HUES64 (cell line): ENCODE measurements at regions not wholly inside any gene's neighbourhood (a gene's known extent, or its start where the extent isn't known, plus 50 kb on each side); places are given as distances from the start of the nearest gene placed in this dataset.

Source experiments
- H3K27ac ChIP-seq: 2 replicates; pipeline ENCODE4 v1.7.0; 2013; ENCODE audit warnings: low read depth, low read length, inconsistent platforms
- H3K27me3 ChIP-seq: 2 replicates; pipeline ENCODE4 v1.6.1; 2013; ENCODE audit warnings: mild to moderate bottlenecking, low read length; ENCODE audit not compliant: insufficient read depth
- H3K36me3 ChIP-seq: 2 replicates; pipeline ENCODE4 v1.6.1; 2013; ENCODE audit warnings: mild to moderate bottlenecking, low read length; ENCODE audit not compliant: insufficient read depth
- H3K4me1 ChIP-seq: 2 replicates; pipeline ENCODE4 v1.6.1; 2013; ENCODE audit warnings: mild to moderate bottlenecking, low read length, moderate library complexity; ENCODE audit not compliant: insufficient read depth
- H3K4me3 ChIP-seq: 2 replicates; pipeline ENCODE4 v1.5.1; 2013; ENCODE audit warnings: mild to moderate bottlenecking, low read length, moderate library complexity
- H3K9ac ChIP-seq: 2 replicates; pipeline ENCODE4 v1.6.1; 2013; ENCODE audit warnings: mild to moderate bottlenecking, low read depth, low read length
- H3K9me3 ChIP-seq: 2 replicates; pipeline ENCODE4 v1.6.1; 2013; ENCODE audit warnings: low read depth, low read length; ENCODE audit not compliant: insufficient read depth
- WGBS: fragments of 150-250, 120-280 bp; methylation state at CpG from one replicate; pipeline ENCODE4 v1.1.7; 2013; ENCODE audit warnings: missing lambda C conversion rate; 5-methylcytosine and 5-hydroxymethylcytosine counted together

- Histone ChIP-seq H3K9ac (no peak overlapping the region), H3K4me1 (no peaks in the 10 kb centered on the region), H3K4me3 (no peak overlapping the region)
Measured at GRCh38 chr20:19003366-19004336, 190.1 kb downstream of the SCP2D1 start.

GRCh38 chr20:19004975-19005374 lies 191.4 kb downstream of the SCP2D1 start:
- 90% methylated on average over 6 of the region's 6 CpGs for WGBS
- H3K4me1 ChIP-seq = no peaks in the 10 kb centered on the region
- no peaks in the 10 kb centered on the region for H3K36me3 ChIP-seq
- H3K27ac ChIP-seq = no peak overlapping the region
- no peaks in the 10 kb centered on the region for H3K27me3 ChIP-seq
- no peaks in the 10 kb centered on the region for H3K9me3 ChIP-seq
- H3K9ac ChIP-seq = no peak overlapping the region
- H3K4me3 ChIP-seq = no peak overlapping the region

More at GRCh38 chr20:19003366-19004336, 190.1 kb downstream of the SCP2D1 start:
- Histone ChIP-seq H3K36me3 (no peaks in the 10 kb centered on the region), H3K27me3 (no peaks in the 10 kb centered on the region), H3K27ac (no peak overlapping the region), H3K9me3 (no peaks in the 10 kb centered on the region)
- WGBS = 90% methylated on average over 3 of the region's 5 CpGs

GRCh38 chr20:19008497-19008896 lies 194.9 kb downstream of the SCP2D1 start:
- no peaks in the 10 kb centered on the region for H3K27me3 ChIP-seq
- no peak overlapping the region for H3K9ac ChIP-seq
- H3K4me1 ChIP-seq = peaks cover 4% of the 10 kb centered on the region; the same call in 1 of the 2 replicates
- H3K27ac ChIP-seq = no peak overlapping the region
- H3K9me3 ChIP-seq = no peaks in the 10 kb centered on the region
- no peak overlapping the region for H3K4me3 ChIP-seq
- WGBS = 59% methylated on average over 5 of the region's 5 CpGs
- H3K36me3 ChIP-seq = no peaks in the 10 kb centered on the region

GRCh38 chr20:19009081-19009688 lies 195.6 kb downstream of the SCP2D1 start:
- Histone ChIP-seq H3K9ac (no peak overlapping the region), H3K4me3 (no peak overlapping the region), H3K27me3 (no peaks in the 10 kb centered on the region), H3K4me1 (peaks cover 4% of the 10 kb centered on the region; the same call in 1 of the 2 replicates), H3K27ac (no peak overlapping the region), H3K36me3 (no peaks in the 10 kb centered on the region), H3K9me3 (no peaks in the 10 kb centered on the region)
- 94% methylated on average over 4 of the region's 4 CpGs for whole genome bisulfite sequencing

- no peak overlapping the region for H3K4me3 ChIP-seq
- 71% methylated on average over 7 of the region's 7 CpGs for WGBS
- no peaks in the 10 kb centered on the region for H3K27me3 ChIP-seq
- H3K4me1 ChIP-seq = peaks cover 10% of the 10 kb centered on the region
- H3K27ac ChIP-seq = no peak overlapping the region
- H3K36me3 ChIP-seq = no peaks in the 10 kb centered on the region
- no peak overlapping the region for H3K9ac ChIP-seq
- no peaks in the 10 kb centered on the region for H3K9me3 ChIP-seq
Measured at GRCh38 chr20:19012676-19013075, 199.1 kb downstream of the SCP2D1 start.

- Histone ChIP-seq H3K9ac (no peak overlapping the region), H3K27me3 (no peaks in the 10 kb centered on the region), H3K36me3 (no peaks in the 10 kb centered on the region), H3K27ac (no peak overlapping the region), H3K9me3 (no peaks in the 10 kb centered on the region), H3K4me3 (no peak overlapping the region), H3K4me1 (peaks cover 10% of the 10 kb centered on the region)
- 89% methylated on average over 2 of the region's 2 CpGs for WGBS
Measured at GRCh38 chr20:19013907-19014306, 198.5 kb upstream of the SLC24A3 start.

GRCh38 chr20:19015351-19016139 lies 196.9 kb upstream of the SLC24A3 start:
- Histone ChIP-seq H3K36me3 (no peaks in the 10 kb centered on the region), H3K27me3 (no peaks in the 10 kb centered on the region), H3K27ac (no peak overlapping the region), H3K9ac (no peak overlapping the region), H3K4me1 (peaks cover 7% of the 10 kb centered on the region), H3K4me3 (no peak overlapping the region), H3K9me3 (no peaks in the 10 kb centered on the region)
- WGBS = 77% methylated on average over 11 of the region's 11 CpGs

GRCh38 chr20:19016140-19016497 lies 196.3 kb upstream of the SLC24A3 start:
- 95% methylated on average over 7 of the region's 7 CpGs for WGBS

GRCh38 chr20:19017104-19017690 lies 195.2 kb upstream of the SLC24A3 start:
- Histone ChIP-seq H3K9me3 (no peaks in the 10 kb centered on the region), H3K4me1 (peaks cover 6% of the 10 kb centered on the region; the same call in 1 of the 2 replicates), H3K9ac (no peak overlapping the region), H3K4me3 (no peak overlapping the region), H3K27ac (no peak overlapping the region), H3K36me3 (no peaks in the 10 kb centered on the region), H3K27me3 (no peaks in the 10 kb centered on the region)
- WGBS = 95% methylated on average over 10 of the region's 11 CpGs

More at GRCh38 chr20:19016140-19016497, 196.3 kb upstream of the SLC24A3 start:
- Histone ChIP-seq H3K4me3 (no peak overlapping the region), H3K27ac (no peak overlapping the region), H3K9ac (no peak overlapping the region), H3K27me3 (no peaks in the 10 kb centered on the region), H3K4me1 (peaks cover 6% of the 10 kb centered on the region; the same call in 1 of the 2 replicates), H3K36me3 (no peaks in the 10 kb centered on the region), H3K9me3 (no peaks in the 10 kb centered on the region)

- Histone ChIP-seq H3K27ac (no peak overlapping the region), H3K36me3 (no peaks in the 10 kb centered on the region), H3K4me1 (peaks cover 6% of the 10 kb centered on the region; the same call in 1 of the 2 replicates), H3K4me3 (no peak overlapping the region), H3K9ac (no peak overlapping the region), H3K9me3 (no peaks in the 10 kb centered on the region), H3K27me3 (no peaks in the 10 kb centered on the region)
- 91% methylated on average over 4 of the region's 5 CpGs for WGBS
Measured at GRCh38 chr20:19018881-19019280, 193.6 kb upstream of the SLC24A3 start.
